PC-3 (cell line): ENCODE measurements at regions not wholly inside any gene's neighbourhood (a gene's known extent, or its start where the extent isn't known, plus 50 kb on each side); places are given as distances from the start of the nearest gene placed in this dataset.
A peak's percentile ranks its signal among the peaks of the same experiment; 100 is the strongest.

Experiments
- ATAC-seq: fragments of 200-7000 bp; cut with Tn5 transposase; 2 replicates; pipeline ENCODE4 v1.9.1; 2020; ENCODE audit warnings: mild to moderate bottlenecking, moderate library complexity
- BruUV-seq: library from RNA; stranded (reverse); fragments of 400-500 nt; replicated peaks from 2 replicates; lab custom pipeline; 2021; lab: Mats Ljungman, UMichigan
- CTCF ChIA-PET: fragments of 300-600 bp; sonication (Branson Sonifier 250); formaldehyde crosslinking; loops from one replicate; lab custom pipeline; 2022; ENCODE audit warnings: antibody characterized with exemption; lab: Charles Lee
- POLR2A ChIA-PET: fragments of 300-600 bp; sonication (Branson Sonifier 250); formaldehyde crosslinking; loops from one replicate; lab custom pipeline; 2022; ENCODE audit warnings: antibody characterized with exemption; ENCODE audit not compliant: unreplicated experiment; lab: Charles Lee
- DNase-seq: peaks from one replicate; pipeline ENCODE4 v3.0.0-alpha.2; 2015
- H2AFZ ChIP-seq: fragments of 300-600 bp; sonication (generic); 2 replicates; pipeline ENCODE4 v1.6.0; 2016; ENCODE audit warnings: antibody characterized with exemption, low read length
- H3F3A ChIP-seq: fragments of 300-600 bp; sonication (generic); one replicate; pipeline ENCODE4 v1.6.0; 2017; ENCODE audit warnings: antibody characterized with exemption, low read length, control low read depth, mild to moderate bottlenecking; ENCODE audit not compliant: unreplicated experiment
- H3K27ac ChIP-seq: fragments of 300-600 bp; sonication (generic); 2 replicates; pipeline ENCODE4 v1.5.1; 2016; ENCODE audit warnings: mild to moderate bottlenecking, low read length
- H3K27me3 ChIP-seq: fragments of 300-600 bp; sonication (generic); 2 replicates; pipeline ENCODE4 v1.6.1; 2016; ENCODE audit warnings: low read length, mixed read lengths
- H3K36me3 ChIP-seq: fragments of 300-600 bp; sonication (generic); 2 replicates; pipeline ENCODE4 v1.6.1; 2016; ENCODE audit warnings: low read depth, mixed run types, low read length, mixed read lengths
- H3K4me1 ChIP-seq: fragments of 300-600 bp; sonication (generic); 2 replicates; pipeline ENCODE4 v1.5.1; 2016; ENCODE audit warnings: low read length; ENCODE audit not compliant: insufficient read depth
- H3K4me2 ChIP-seq: fragments of 300-600 bp; sonication (generic); 2 replicates; pipeline ENCODE4 v1.6.0; 2016; ENCODE audit warnings: low read length
- H3K4me3 ChIP-seq: fragments of 300-600 bp; sonication (generic); 2 replicates; pipeline ENCODE4 v1.5.1; 2016; ENCODE audit warnings: mild to moderate bottlenecking, low read length, mixed read lengths
- H3K79me2 ChIP-seq: fragments of 300-600 bp; sonication (generic); 2 replicates; pipeline ENCODE4 v1.6.1; 2017; ENCODE audit warnings: low read length, mixed read lengths
- H3K9ac ChIP-seq: fragments of 300-600 bp; sonication (generic); 2 replicates; pipeline ENCODE4 v1.6.0; 2016; ENCODE audit warnings: mild to moderate bottlenecking, low read length
- H3K9me2 ChIP-seq: fragments of 300-600 bp; sonication (generic); replicated peaks from 2 replicates; pipeline ENCODE4 v1.6.1; 2016; ENCODE audit warnings: mixed run types, low read length, mixed read lengths
- H3K9me3 ChIP-seq: fragments of 300-600 bp; sonication (generic); 2 replicates; pipeline ENCODE4 v1.6.1; 2016; ENCODE audit warnings: low read length, mixed read lengths
- H4K20me1 ChIP-seq: fragments of 300-600 bp; sonication (generic); 2 replicates; pipeline ENCODE4 v1.6.1; 2016; ENCODE audit warnings: low read length, mixed read lengths
- CTCF ChIP-seq: fragments of 300-600 bp; sonication (generic); conservative IDR thresholded peaks from 2 replicates; pipeline ENCODE4 v1.5.1; 2017; ENCODE audit warnings: antibody characterized with exemption, low read depth, mild to moderate bottlenecking, low read length
- EZH2 ChIP-seq: fragments of 300-600 bp; sonication (generic); IDR thresholded peaks from one replicate; pipeline ENCODE4 v1.6.1; 2017; ENCODE audit warnings: antibody characterized with exemption, mild to moderate bottlenecking, low read length; ENCODE audit not compliant: unreplicated experiment
- EZH2phosphoT487 ChIP-seq: fragments of 300-600 bp; sonication (generic); IDR thresholded peaks from 2 replicates; pipeline ENCODE4 v1.6.1; 2018; ENCODE audit warnings: mild to moderate bottlenecking, antibody characterized with exemption, low read length, borderline replicate concordance
- intact Hi-C: fragments of 100-400 bp; cut with micrococcal nuclease; formaldehyde crosslinking; loops from 2 replicates; pipeline ENCODE4 v1.9.0; 2023

GRCh38 chr2:106996171-106996769 lies 110.3 kb upstream of the ST6GAL2 start:
- ATAC-seq (peak; percentile 1; the same call in 1 of the 2 replicates), DNase-seq (peak; percentile 44)
- peak overlapping the region; percentile 91 for H3K27ac ChIP-seq
- H3K9ac ChIP-seq: peak overlapping the region; percentile 74
- TSS peak; percentile 21 for BruUV-seq
- peaks cover 61% of the 10 kb centered on the region for H3K4me1 ChIP-seq
- no peaks in the 10 kb centered on the region for H3K9me3 ChIP-seq
- H3K9me2 ChIP-seq: no peaks in the 10 kb centered on the region
- CTCF ChIA-PET: no interaction called here
- intact Hi-C loops: loop anchor here (2.0 kb wide), 2 partner anchors 25 to 109 kb away; partner anchors contain the start of gene ST6GAL2
- no peaks in the 10 kb centered on the region for H3K27me3 ChIP-seq
- H4K20me1 ChIP-seq: no peaks in the 10 kb centered on the region
- no peak overlapping the region for H3K4me3 ChIP-seq
- TF ChIP-seq EZH2 (no peak), CTCF (no peak), EZH2phosphoT487 (no peak)
- POLR2A ChIA-PET: no interaction called here
- no peaks in the 10 kb centered on the region for H3K36me3 ChIP-seq
- peaks cover 2% of the 10 kb centered on the region for H3F3A ChIP-seq
- H3K79me2 ChIP-seq: no peaks in the 10 kb centered on the region
- H3K4me2 ChIP-seq: peak overlapping the region; percentile 69
- 0 out of 2 replicates have a peak overlapping the region, but pooled peaks have one; percentile 0 for H2AFZ ChIP-seq

GRCh38 chr2:106997204-106997603 lies 111.2 kb upstream of the ST6GAL2 start:
- peak; percentile 84 for DNase-seq
- peak overlapping the region; percentile 91 for H3K27ac ChIP-seq
- H4K20me1 ChIP-seq: no peaks in the 10 kb centered on the region
- TF ChIP-seq EZH2phosphoT487: no peak
- TF ChIP-seq CTCF: no peak
- TF ChIP-seq EZH2: no peak
- H3K9me2 ChIP-seq: no peaks in the 10 kb centered on the region
- H3K36me3 ChIP-seq: no peaks in the 10 kb centered on the region
- no peak overlapping the region for H2AFZ ChIP-seq
- no peaks in the 10 kb centered on the region for H3K9me3 ChIP-seq
- peak overlapping the region; percentile 4; the same call in 1 of the 2 replicates for H3K4me3 ChIP-seq
- peak; percentile 82 for ATAC-seq
- H3K4me2 ChIP-seq: peak overlapping the region; percentile 69
- peaks cover 8% of the 10 kb centered on the region for H3F3A ChIP-seq
- peaks cover 63% of the 10 kb centered on the region for H3K4me1 ChIP-seq
- intact Hi-C loops: loop anchor here (2.0 kb wide), 2 partner anchors 26 to 110 kb away; partner anchors contain the start of gene ST6GAL2
- peak overlapping the region; percentile 74 for H3K9ac ChIP-seq
- ChIA-PET POLR2A (no interaction called here), CTCF (no interaction called here)
- H3K79me2 ChIP-seq: no peaks in the 10 kb centered on the region
- H3K27me3 ChIP-seq: no peaks in the 10 kb centered on the region
- BruUV-seq: no TSS peak

DNA sequence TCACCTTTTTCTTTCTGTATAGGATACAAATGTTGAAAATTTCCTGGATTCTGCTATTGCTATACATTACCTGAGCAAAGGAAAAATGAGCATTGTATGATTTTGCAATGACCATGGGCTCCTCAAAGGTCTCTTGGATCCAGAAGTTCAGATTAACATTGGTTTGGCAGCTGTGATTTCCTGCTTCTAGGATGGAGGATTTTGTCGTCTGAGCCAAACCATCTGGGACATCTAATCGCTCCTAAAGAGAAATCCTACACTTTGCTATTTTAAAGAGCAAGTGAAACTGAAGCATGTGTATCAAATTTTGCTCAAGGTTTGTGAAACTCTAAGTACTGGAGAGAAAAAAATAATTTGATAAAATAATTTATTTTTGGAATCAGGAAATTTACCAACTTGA lies 115.1 kb upstream of the ST6GAL2 start:
- TF ChIP-seq EZH2phosphoT487 (no peak), CTCF (no peak), EZH2 (no peak)
- H3K4me2 ChIP-seq: no peak overlapping the region
- no peaks in the 10 kb centered on the region for H4K20me1 ChIP-seq
- peaks cover 70% of the 10 kb centered on the region for H3K4me1 ChIP-seq
- no peaks in the 10 kb centered on the region for H3K27me3 ChIP-seq
- DNase-seq: no peak
- H3K36me3 ChIP-seq: no peaks in the 10 kb centered on the region
- H3K4me3 ChIP-seq: no peak overlapping the region
- H3K9me3 ChIP-seq: no peaks in the 10 kb centered on the region
- ChIA-PET CTCF (no interaction called here), POLR2A (no interaction called here)
- H2AFZ ChIP-seq: no peak overlapping the region
- H3K79me2 ChIP-seq: no peaks in the 10 kb centered on the region
- ATAC-seq: no peak
- no TSS peak for BruUV-seq
- peaks cover 18% of the 10 kb centered on the region for H3F3A ChIP-seq
- H3K9me2 ChIP-seq: no peaks in the 10 kb centered on the region
- peak overlapping the region; percentile 99 for H3K27ac ChIP-seq
- peak overlapping the region; percentile 87 for H3K9ac ChIP-seq
- intact Hi-C loops: no loop called here
